HG03135 (cell line): ENCODE measurements at regions not wholly inside any gene's neighbourhood (a gene's known extent, or its start where the extent isn't known, plus 50 kb on each side); places are given as distances from the start of the nearest gene placed in this dataset.

Experiments
- ATAC-seq: cut with Tn5 transposase; IDR thresholded peaks from one replicate; pipeline ENCODE4 v1.9.1; 2021; ENCODE audit warnings: mild to moderate bottlenecking, moderate library complexity; ENCODE audit not compliant: unreplicated experiment

- ATAC-seq: no peak
These were observed 141.1 kb downstream of the METTL4 start for GRCh38 chr18:2430191-2430590.

GRCh38 chr18:2431806-2432205 lies 139.5 kb downstream of the METTL4 start:
- no peak for ATAC-seq

GRCh38 chr18:2433366-2433765 lies 137.9 kb downstream of the METTL4 start:
- ATAC-seq: no peak

GRCh38 chr18:2441544-2441943 lies 129.8 kb downstream of the METTL4 start:
- no peak for ATAC-seq

GRCh38 chr18:2442006-2442405 lies 129.3 kb downstream of the METTL4 start:
- no peak for ATAC-seq

- ATAC-seq: no peak
These were observed 128.5 kb downstream of the METTL4 start for GRCh38 chr18:2442726-2443275.

GRCh38 chr18:2444201-2444875 lies 127.0 kb downstream of the METTL4 start:
- ATAC-seq: no peak

GRCh38 chr18:2448565-2449151 lies 122.6 kb downstream of the METTL4 start:
- no peak for ATAC-seq

- ATAC-seq: no peak
These were observed 119.7 kb downstream of the METTL4 start for GRCh38 chr18:2451556-2451955.

- ATAC-seq: no peak
These were observed 111.4 kb downstream of the METTL4 start for GRCh38 chr18:2459886-2460285.

GRCh38 chr18:2466978-2467377 lies 104.3 kb downstream of the METTL4 start:
- no peak for ATAC-seq

GRCh38 chr18:2468051-2468450 lies 103.3 kb downstream of the METTL4 start:
- ATAC-seq: no peak

- ATAC-seq: no peak
These were observed 99.8 kb downstream of the METTL4 start for GRCh38 chr18:2471523-2471922.

GRCh38 chr18:2478662-2479061 lies 92.6 kb downstream of the METTL4 start:
- no peak for ATAC-seq

- ATAC-seq: no peak
These were observed 90.8 kb downstream of the METTL4 start for GRCh38 chr18:2480536-2480935.

- no peak for ATAC-seq
These were observed 88.4 kb downstream of the METTL4 start for GRCh38 chr18:2482706-2483475.

- no peak for ATAC-seq
These were observed 85.3 kb downstream of the METTL4 start for GRCh38 chr18:2485983-2486382.

- ATAC-seq: no peak
These were observed 84.9 kb downstream of the METTL4 start for GRCh38 chr18:2486426-2486825.
